GM23338 (cell line): ENCODE measurements at regions not wholly inside any gene's neighbourhood (a gene's known extent, or its start where the extent isn't known, plus 50 kb on each side); places are given as distances from the start of the nearest gene placed in this dataset.

Experiments
- CREB1 ChIP-seq: fragments of 250-450 bp; sonication (Bioruptor Pico); IDR thresholded peaks from 2 replicates; pipeline ENCODE4 v1.5.0; 2020; ENCODE audit warnings: low read depth, mild to moderate bottlenecking, moderate library complexity
- CTCF ChIP-seq, 2 experiments: fragments of 200-600 bp in 1 of 2; sonication (generic) in 1 of 2; conservative IDR thresholded peaks; 2 replicates each; pipeline versions ENCODE4 v1.5.1 to v1.6.1; 2016 to 2017; ENCODE audit warnings: antibody characterized with exemption in 2 of 2, low read depth in 2 of 2, mild to moderate bottlenecking in 2 of 2, moderate library complexity in 1 of 2
- EZH2 ChIP-seq: fragments of 200-600 bp; sonication (generic); IDR thresholded peaks from one replicate; pipeline ENCODE4 v1.8.0; 2017; ENCODE audit warnings: antibody characterized with exemption, mild to moderate bottlenecking, low read depth; ENCODE audit not compliant: unreplicated experiment
- EZH2phosphoT487 ChIP-seq: fragments of 200-600 bp; sonication (generic); IDR thresholded peaks from one replicate; pipeline ENCODE4 v1.8.1; 2018; ENCODE audit warnings: antibody characterized with exemption; ENCODE audit not compliant: unreplicated experiment
- NANOG ChIP-seq: IDR thresholded peaks from 2 replicates; pipeline ENCODE4 v1.6.1; 2016; ENCODE audit warnings: antibody characterized with exemption, borderline replicate concordance
- POLR2AphosphoS5 ChIP-seq: IDR thresholded peaks from 2 replicates; pipeline ENCODE4 v1.6.1; 2016; ENCODE audit warnings: antibody characterized with exemption, low read depth
- REST ChIP-seq: IDR thresholded peaks from one replicate; pipeline ENCODE4 v1.6.1; 2018; ENCODE audit warnings: antibody characterized with exemption; ENCODE audit not compliant: unreplicated experiment
- ZNF114 ChIP-seq: fragments of 250-450 bp; sonication (Bioruptor Pico); IDR thresholded peaks from 2 replicates; pipeline ENCODE4 v1.5.0; 2020; ENCODE audit warnings: mild to moderate bottlenecking, moderate library complexity

- no peak for TF ChIP-seq CTCF (conservative IDR thresholded peaks at IDR 0.05; ENCODE audit: low read depth in 2 of 2)
- TF ChIP-seq POLR2AphosphoS5, result no peak
- TF ChIP-seq EZH2, result no peak
- TF ChIP-seq EZH2phosphoT487, result no peak
- no peak for TF ChIP-seq REST
- TF ChIP-seq NANOG, result no peak
- no peak for TF ChIP-seq ZNF114 (CRISPR knock-in tag)
- no peak for TF ChIP-seq CREB1 (CRISPR knock-in tag)
Measured at GRCh38 chr5:155441849-155442248, 428.3 kb downstream of the KIF4B start.
